AG20443 (cell line): ENCODE measurements at regions not wholly inside any gene's neighbourhood (a gene's known extent, or its start where the extent isn't known, plus 50 kb on each side); places are given as distances from the start of the nearest gene placed in this dataset.
"Not testable (repeated sequence)": the region's sequence is repeated elsewhere in the genome, so short reads cannot be mapped to it uniquely, and the experiment has no call there.

ENCODE experiments used
- DNase-seq: peaks from one replicate; pipeline ENCODE4 v3.0.0; 2012; ENCODE audit warnings: low spot score, mixed read lengths

GRCh38 chr2:21854938-21855337 lies 731.2 kb downstream of the TDRD15 start:
- DNase-seq, result no peak

GRCh38 chr2:21856708-21857107 lies 732.9 kb downstream of the TDRD15 start:
- DNase-seq, result no peak

GRCh38 chr2:21860907-21861306 lies 737.1 kb downstream of the TDRD15 start:
- no peak for DNase-seq

- no peak for DNase-seq
Measured at GRCh38 chr2:21866316-21866715, 742.5 kb downstream of the TDRD15 start.

GRCh38 chr2:21887881-21888280 lies 764.1 kb downstream of the TDRD15 start:
- DNase-seq, result no peak

DNA sequence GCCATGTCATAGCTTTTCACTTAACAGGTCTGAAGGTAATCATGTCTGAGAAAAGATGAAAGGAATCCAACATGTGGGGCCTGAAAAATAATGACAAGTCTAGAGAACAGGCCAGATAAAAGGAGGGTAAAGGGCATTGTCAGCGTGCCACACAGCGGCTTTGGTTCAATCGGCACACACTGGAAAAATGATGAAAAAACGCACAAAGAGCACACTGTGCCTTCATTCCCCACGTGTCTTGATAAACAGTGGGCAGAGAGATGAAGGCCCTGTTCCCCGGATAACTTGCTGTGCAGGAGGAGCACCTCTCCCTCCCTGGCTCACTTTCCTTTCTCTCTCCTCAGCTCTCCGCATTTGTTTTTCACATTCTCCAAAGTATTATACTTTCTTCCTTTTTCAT lies 766.3 kb downstream of the TDRD15 start:
- DNase-seq, result no peak

- no peak for DNase-seq
Measured at GRCh38 chr2:21890716-21891115, 766.9 kb downstream of the TDRD15 start.

DNA sequence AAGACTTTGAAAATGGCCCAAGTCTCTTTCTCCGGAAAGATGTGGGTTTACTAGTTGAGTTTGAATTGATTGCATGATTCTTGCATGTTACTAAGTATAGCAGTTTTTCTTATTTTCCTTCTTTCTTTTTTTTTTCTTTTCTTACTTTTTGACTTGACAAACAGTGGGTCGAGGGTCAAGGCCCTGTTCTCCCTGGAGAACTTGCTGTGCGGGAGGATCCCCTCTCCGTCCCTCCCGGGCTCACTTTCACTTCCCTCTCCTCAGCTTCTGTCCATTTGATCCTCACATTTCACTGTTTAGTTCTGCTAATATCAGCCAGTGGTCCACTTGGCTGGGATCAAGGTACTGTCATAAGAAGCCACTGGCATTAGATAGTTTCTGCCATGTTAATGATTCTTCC lies 767.4 kb downstream of the TDRD15 start:
- no peak for DNase-seq

GRCh38 chr2:21892140-21892539 lies 768.4 kb downstream of the TDRD15 start:
- no peak for DNase-seq

- DNase-seq, result no peak
Measured at GRCh38 chr2:21895200-21895599, 771.4 kb downstream of the TDRD15 start.

GRCh38 chr2:21908712-21909380 lies 785.1 kb downstream of the TDRD15 start:
- not testable (repeated sequence) for DNase-seq

DNA sequence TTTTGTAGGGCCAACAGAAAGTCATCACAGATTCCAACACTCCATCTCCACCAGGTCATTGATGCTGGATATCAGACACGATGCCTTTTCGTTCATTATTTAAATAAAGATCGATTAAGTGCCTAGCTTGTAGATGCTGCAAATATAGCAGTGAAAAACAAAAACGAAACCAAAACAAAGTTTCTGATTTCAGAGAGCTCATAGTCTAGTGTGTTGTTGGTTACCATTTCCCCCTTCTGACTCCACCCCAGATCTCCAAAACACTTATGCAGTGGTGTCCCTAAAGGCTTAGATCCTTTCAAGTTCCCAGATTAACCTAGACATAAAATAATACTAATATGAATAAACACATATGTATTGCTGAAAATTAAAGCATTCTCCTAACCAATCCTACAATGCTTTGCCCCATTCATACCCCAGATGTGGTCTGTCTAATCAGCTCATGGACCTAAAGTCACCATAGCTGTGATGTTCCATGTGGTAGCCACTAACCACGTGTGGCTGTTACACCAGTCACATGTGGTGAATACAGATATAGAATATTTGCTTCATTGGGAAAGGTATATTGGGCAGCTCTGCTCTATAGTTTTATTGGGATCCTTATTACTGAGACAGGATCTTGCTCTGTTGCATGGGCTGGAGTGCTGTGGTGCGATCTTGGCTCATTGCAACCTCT lies 787.2 kb downstream of the TDRD15 start:
- no peak for DNase-seq

GRCh38 chr2:21912405-21912804 lies 788.6 kb downstream of the TDRD15 start:
- DNase-seq, result no peak

GRCh38 chr2:21915201-21915600 lies 791.4 kb downstream of the TDRD15 start:
- no peak for DNase-seq

- no peak for DNase-seq
Measured at GRCh38 chr2:21916934-21917522, 793.3 kb downstream of the TDRD15 start.

- DNase-seq, result no peak
Measured at GRCh38 chr2:21920721-21921120, 797.0 kb downstream of the TDRD15 start.

DNA sequence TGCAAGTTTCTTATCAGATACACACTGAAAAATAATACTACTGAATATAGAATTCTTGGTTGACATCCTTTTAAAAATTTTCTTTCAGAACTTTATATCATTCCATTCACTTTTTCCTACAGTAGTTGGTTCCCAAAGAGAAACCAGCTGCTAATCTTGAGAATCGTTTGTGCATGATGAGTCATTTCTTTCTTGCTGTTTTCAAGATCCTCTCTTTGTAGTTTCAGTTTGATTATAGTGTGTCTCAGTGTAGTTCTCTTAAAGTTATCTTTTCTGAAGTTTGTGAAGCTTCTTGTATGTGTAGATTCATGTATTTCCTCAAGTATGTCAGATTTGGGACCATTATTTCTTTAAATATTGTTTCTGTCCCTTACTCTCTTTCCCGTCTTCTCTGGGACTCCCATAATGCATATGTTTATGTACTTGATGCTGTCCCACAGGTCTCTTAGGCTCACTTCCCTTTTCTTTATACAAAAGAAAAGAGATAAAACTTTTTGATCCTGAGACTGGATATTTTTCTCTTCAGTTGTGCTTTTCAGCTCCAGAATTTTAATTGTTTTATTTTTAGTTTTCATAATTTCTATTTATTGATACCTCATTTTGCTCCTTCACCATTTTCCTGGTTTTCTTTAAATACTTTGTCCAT lies 801.0 kb downstream of the TDRD15 start:
- no peak for DNase-seq

DNA sequence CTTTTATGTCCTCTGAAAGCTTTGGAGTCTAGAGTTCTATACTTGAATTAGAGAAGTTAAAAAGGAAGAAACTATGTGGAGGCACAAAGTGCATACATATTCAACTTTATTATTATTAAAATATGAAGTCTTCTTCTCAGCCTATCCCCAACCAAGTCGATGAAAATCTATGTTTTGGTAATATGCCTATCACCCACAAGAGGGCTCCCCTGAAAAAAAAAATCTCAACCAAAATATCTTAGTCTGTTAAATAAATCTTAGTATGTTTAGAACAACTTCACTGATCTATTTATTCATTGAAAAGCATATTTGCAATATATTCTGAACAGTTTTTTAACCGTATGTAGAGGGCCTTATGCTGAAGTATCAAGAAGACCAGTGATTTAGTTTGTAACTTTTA lies 804.5 kb downstream of the TDRD15 start:
- no peak for DNase-seq

- no peak for DNase-seq
Measured at GRCh38 chr2:21930226-21930625, 806.5 kb downstream of the TDRD15 start.

- no peak for DNase-seq
Measured at GRCh38 chr2:21939967-21940366, 816.2 kb downstream of the TDRD15 start.

DNA sequence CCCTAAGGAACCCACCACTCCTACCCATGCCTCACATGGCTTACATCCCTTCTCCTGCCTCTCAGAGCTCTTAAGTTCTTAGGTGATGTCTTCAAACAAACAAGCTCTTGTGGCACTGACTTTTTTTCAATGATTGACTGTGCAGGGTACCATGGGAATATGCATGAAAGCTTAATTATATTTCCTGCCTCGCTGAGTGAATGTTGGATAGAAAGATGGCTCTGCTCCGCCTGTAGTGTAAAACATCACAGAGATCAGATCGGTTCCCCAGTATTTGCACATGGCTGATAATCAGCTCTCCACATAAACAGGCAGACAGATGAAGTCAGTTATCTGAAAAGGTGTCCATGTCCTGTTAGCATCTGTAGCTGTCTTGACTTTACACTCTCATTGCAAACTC lies 820.8 kb downstream of the TDRD15 start:
- DNase-seq, result no peak

- DNase-seq, result no peak
Measured at GRCh38 chr2:21945658-21946057, 821.9 kb downstream of the TDRD15 start.

DNA sequence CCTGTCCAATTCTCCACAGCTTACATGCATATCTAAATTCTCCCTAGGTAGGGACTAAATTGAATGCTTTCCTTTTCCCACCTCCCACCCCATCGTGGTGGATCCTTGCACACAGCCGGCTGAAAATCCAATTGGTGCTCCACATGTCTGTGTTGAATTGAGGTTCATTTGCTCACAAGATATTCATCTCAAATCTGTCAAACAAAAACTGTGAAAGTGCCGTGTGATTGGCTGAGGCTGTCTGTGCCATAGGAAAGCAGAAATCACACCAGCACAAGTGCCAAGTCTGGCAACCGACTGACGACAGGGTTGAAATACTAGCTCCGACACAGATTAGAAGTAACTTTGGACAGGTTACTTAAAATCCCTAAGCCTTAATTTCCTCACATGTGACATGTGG lies 823.3 kb downstream of the TDRD15 start:
- no peak for DNase-seq
